HG03060 (cell line): ENCODE measurements at regions not wholly inside any gene's neighbourhood (a gene's known extent, or its start where the extent isn't known, plus 50 kb on each side); places are given as distances from the start of the nearest gene placed in this dataset.
"Not testable (repeated sequence)": the region's sequence is repeated elsewhere in the genome, so short reads cannot be mapped to it uniquely, and the experiment has no call there.

Experiments used
- ATAC-seq: cut with Tn5 transposase; IDR thresholded peaks from one replicate; pipeline ENCODE4 v1.9.1; 2021; ENCODE audit warnings: low read depth, moderate number of reproducible peaks; ENCODE audit not compliant: unreplicated experiment

- ATAC-seq: no peak
Measured at GRCh38 chrX:96483647-96484160, 200.9 kb upstream of the DIAPH2 start.

- not testable (repeated sequence) for ATAC-seq
Measured at GRCh38 chrX:96486687-96487086, 198.0 kb upstream of the DIAPH2 start.

DNA sequence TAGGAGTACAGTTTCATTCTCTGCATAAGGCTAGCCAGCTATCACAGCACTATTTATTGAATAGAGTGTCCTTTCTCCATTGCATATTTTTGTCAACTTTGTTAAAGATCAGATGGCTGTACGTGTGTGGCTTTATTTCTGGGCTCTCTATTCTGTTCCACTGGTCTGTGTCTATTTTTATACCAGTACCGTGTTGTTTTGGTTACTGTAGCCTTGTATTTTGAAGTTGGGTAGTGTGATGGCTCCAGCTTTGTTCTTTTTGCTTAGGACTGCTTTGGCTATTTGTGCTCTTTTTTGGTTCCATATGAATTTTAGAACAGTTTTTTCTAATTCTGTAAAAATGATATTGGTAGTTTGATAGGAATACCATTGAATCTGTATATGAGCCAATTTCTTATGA lies 182.1 kb upstream of the DIAPH2 start:
- no peak for ATAC-seq

GRCh38 chrX:96529386-96529785 lies 155.3 kb upstream of the DIAPH2 start:
- ATAC-seq: not testable (repeated sequence)

GRCh38 chrX:96538104-96538725 lies 146.4 kb upstream of the DIAPH2 start:
- ATAC-seq: no peak

GRCh38 chrX:96540111-96540631 lies 144.5 kb upstream of the DIAPH2 start:
- no peak for ATAC-seq

DNA sequence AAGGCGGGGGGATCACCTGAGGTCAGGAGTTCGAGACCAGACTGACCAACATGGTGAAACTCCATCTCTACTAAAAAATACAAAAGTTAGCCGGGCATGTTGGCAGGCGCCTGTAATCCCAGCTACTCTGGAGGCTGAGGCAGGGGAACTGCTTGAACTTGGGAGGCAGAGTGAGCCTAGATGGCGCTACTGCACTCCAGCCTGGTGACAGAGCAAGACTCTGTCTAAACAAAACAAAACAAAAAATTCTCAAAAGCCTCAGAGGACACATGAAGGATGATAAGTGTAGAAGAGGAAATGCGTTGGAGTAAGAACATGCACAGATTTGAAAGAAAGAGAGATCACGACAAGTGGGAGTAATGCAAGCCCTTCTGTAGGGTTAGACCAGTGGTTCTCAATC lies 138.4 kb upstream of the DIAPH2 start:
- not testable (repeated sequence) for ATAC-seq

DNA sequence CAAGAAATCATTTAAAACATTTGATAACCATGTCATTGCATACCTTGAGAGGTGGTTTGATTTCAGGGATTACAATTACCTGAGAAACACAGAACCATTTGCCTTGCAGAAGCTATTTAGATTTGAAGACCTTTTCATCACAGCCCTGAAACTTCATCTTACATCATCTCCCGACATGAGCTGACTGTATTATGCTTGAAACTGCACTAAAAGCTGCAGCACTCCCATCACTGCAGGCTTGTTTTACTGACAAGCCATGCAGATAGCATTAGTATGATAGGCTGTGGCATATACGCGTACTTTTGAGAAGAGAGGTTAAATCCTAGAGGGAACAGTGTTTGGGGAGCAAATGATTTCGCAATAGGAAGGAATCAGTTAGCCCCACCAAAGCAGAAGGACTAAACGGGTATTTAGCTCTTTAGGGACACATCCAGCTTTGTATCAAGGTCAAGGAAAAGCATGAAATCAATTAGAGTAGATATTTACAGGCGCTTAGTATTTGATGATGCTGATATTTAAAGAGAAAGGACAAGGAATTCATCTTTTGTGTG lies 133.2 kb upstream of the DIAPH2 start:
- no peak for ATAC-seq

GRCh38 chrX:96556886-96557285 lies 127.8 kb upstream of the DIAPH2 start:
- ATAC-seq: no peak

GRCh38 chrX:96561129-96561528 lies 123.5 kb upstream of the DIAPH2 start:
- not testable (repeated sequence) for ATAC-seq

- ATAC-seq: no peak
Measured at GRCh38 chrX:96563646-96564045, 121.0 kb upstream of the DIAPH2 start.

DNA sequence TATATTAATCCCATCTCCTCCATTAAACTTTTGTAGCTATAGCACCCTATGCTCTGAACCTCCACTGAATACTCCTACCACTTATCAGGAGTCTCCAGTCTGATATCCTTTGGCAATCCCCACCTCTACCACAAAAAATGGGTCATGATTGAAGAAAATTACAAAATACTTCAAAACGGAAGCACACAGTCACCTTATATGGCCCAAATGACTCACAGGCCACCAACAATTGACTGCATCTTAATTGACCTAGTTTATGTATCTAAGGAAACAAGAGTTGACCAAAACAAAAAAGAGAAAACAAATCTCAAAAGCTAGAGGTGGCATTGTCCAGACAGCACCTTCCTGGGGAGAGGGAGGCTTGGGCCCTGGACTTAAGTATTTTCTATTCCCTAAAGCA lies 120.0 kb upstream of the DIAPH2 start:
- no peak for ATAC-seq

- ATAC-seq: no peak
Measured at GRCh38 chrX:96566878-96567277, 117.8 kb upstream of the DIAPH2 start.

DNA sequence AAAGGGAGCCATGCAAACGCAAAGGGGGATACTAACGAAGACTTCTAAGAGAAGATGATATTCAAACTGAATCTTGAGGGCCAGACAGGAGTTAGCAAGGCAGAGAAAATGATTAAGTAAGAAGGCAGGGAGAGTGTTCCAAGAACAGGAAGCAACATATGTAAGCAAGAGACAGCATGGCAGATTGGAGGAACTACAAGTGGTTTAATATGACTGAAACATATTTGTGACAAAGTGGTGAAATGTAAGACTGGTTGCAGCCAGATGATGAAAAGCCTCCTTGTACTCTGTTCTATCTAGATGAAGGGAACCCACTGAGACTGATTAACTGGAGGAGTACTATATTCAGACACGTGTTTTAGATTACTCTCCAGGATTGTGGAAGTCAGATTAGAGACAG lies 116.6 kb upstream of the DIAPH2 start:
- ATAC-seq: no peak

- no peak for ATAC-seq
Measured at GRCh38 chrX:96569034-96569433, 115.6 kb upstream of the DIAPH2 start.

- no peak for ATAC-seq
Measured at GRCh38 chrX:96575011-96575410, 109.6 kb upstream of the DIAPH2 start.

DNA sequence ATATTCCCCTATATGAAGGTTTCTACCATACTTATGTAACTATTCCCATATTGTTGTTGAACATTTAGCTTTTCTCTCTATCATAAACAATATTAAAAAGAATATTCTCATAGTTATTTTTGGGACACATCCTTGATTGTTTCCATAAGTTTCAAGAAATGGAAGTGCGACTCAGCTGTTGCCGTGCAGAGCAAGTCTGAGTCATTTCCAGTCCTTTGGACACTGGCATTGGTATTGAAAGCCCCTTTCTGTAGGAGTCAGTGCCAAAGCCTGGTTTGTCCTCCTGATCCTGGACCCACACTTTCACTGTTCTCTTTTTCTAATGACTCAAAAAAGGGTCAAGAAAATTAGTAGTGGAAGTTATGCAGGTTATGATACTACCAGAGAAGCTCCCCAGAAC lies 108.3 kb upstream of the DIAPH2 start:
- ATAC-seq: no peak

DNA sequence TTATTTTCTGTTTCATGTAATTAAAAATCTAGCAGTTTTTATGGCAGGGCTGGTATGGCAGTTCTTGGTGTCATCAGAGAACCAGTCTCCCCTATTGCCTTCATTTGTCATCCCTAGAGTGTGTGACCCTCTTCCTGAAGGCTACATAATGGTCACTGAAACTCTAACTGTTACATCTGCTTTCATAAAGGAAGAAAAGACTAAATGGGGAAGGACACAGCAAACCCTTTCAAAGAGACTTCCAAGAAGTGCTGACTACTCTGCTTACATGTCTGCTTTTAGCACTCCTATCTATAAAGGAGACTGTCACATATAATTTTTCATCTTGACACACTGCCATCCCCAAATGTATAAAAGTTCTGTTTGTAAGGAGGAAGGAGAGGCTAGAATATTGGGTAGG lies 105.9 kb upstream of the DIAPH2 start:
- no peak for ATAC-seq

DNA sequence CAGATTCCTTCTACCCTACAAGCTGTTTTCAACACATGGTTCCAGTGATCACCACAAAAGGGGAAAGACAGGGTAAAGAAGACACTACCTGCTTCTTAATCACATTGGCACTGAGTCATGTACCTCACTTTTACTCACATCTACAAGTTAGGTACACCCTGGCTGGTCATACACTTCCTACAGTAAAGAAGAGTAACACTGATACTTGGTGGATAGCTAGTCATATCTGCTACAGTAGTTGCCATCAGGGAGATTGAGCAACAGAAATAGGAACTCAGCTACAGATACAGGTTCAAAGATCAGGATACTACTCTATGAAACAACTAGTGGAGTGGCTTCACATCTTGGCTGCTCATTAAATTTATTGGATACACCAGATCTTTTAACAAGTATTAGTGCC lies 105.4 kb upstream of the DIAPH2 start:
- no peak for ATAC-seq

- no peak for ATAC-seq
Measured at GRCh38 chrX:96590403-96590802, 94.2 kb upstream of the DIAPH2 start.

- ATAC-seq: no peak
Measured at GRCh38 chrX:96591421-96591820, 93.2 kb upstream of the DIAPH2 start.

DNA sequence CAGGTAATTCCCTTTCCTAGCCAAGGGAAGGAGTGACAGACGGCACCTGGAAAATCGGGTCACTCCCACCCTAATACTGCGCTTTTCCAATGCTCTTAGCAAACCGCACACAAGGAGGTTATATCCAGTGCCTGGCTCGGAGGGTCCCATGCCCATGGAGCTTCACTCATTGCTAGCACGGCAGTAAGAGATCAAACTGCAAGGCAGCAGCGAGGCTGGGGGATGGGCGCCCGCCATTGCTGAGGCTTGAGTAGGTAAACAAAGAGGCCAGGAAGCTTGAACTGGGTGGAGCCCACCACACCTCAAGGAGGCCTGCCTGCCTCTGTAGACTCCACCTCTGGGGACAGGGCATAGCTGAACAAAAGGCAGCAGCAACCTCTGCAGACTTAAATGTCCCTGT lies 86.8 kb upstream of the DIAPH2 start:
- ATAC-seq: not testable (repeated sequence)
